GM12878 (cell line): ENCODE measurements at regions not wholly inside any gene's neighbourhood (a gene's known extent, or its start where the extent isn't known, plus 50 kb on each side); places are given as distances from the start of the nearest gene placed in this dataset.

Experiments used
- ATAC-seq: fragments of 200-7000 bp; cut with Tn5 transposase; 3 replicates; pipeline ENCODE4 v1.9.1; 2020; ENCODE audit warnings: mild to moderate bottlenecking, moderate library complexity
- BruUV-seq: library from RNA; stranded (reverse); fragments of 400-500 nt; replicated peaks from 2 replicates; lab custom pipeline; 2021; lab: Mats Ljungman, UMichigan
- CTCF ChIA-PET: fragments of 300-600 bp; sonication (Branson Sonifier 250); formaldehyde crosslinking; extraction: SDS; loops from one replicate; lab custom pipeline; 2021; ENCODE audit warnings: inconsistent platforms; lab: Yijun Ruan, JAX
- POLR2A ChIA-PET: fragments of 350-600 bp; formaldehyde crosslinking; extraction: SDS; loops from one replicate; lab custom pipeline; 2021; ENCODE audit warnings: inconsistent platforms; lab: Charles Lee
- RAD21 ChIA-PET: fragments of 300-600 bp; sonication (Branson Sonifier 250); formaldehyde crosslinking; loops from one replicate; lab custom pipeline; 2023; ENCODE audit warnings: antibody characterized with exemption; ENCODE audit not compliant: unreplicated experiment; lab: Charles Lee
- SMC1A ChIA-PET: fragments of 300-600 bp; sonication (Branson Sonifier 250); formaldehyde crosslinking; loops from one replicate; lab custom pipeline; 2023; ENCODE audit not compliant: unreplicated experiment, uncharacterized antibody; lab: Charles Lee
- DNase-seq: peaks from one replicate; pipeline ENCODE4 v3.0.0-alpha.2; 2011; ENCODE audit warnings: low read depth, low spot score
- FAIRE-seq: peaks from 3 replicates; lab custom pipeline; 2011; peaks lifted over from hg19 to GRCh38; lab: Jason Lieb, UNC
- H2AFZ ChIP-seq: 2 replicates; pipeline ENCODE4 v1.6.0; 2011; ENCODE audit warnings: low read depth, low read length, control low read depth; ENCODE audit not compliant: control insufficient read depth
- H3K27ac ChIP-seq: 2 replicates; pipeline ENCODE4 v1.5.1; 2011; ENCODE audit warnings: control low read depth; ENCODE audit not compliant: control insufficient read depth, insufficient read depth
- H3K27me3 ChIP-seq, 2 experiments: replicated peaks in 1 of 2; 2 replicates each; pipeline versions ENCODE4 v1.6.0 to v1.6.1; 2011; ENCODE audit warnings: low read length in 1 of 2; ENCODE audit not compliant: control insufficient read depth in 2 of 2, insufficient read depth in 2 of 2
- H3K36me3 ChIP-seq, 2 experiments: 2 replicates each; pipeline ENCODE4 v1.5.1; 2011; ENCODE audit warnings: low read length in 1 of 2; ENCODE audit not compliant: control insufficient read depth in 2 of 2, insufficient read depth in 2 of 2
- H3K4me1 ChIP-seq: 2 replicates; pipeline ENCODE4 v1.6.1; 2011; ENCODE audit warnings: mild to moderate bottlenecking, low read length, moderate library complexity, mixed read lengths; ENCODE audit not compliant: control insufficient read depth, insufficient read depth
- H3K4me2 ChIP-seq: 2 replicates; pipeline ENCODE4 v1.6.0; 2011; ENCODE audit warnings: control low read depth; ENCODE audit not compliant: control insufficient read depth, insufficient read depth
- H3K4me3 ChIP-seq: fragments of 200-600 bp; sonication (generic); 2 replicates; pipeline ENCODE4 v1.5.1; 2016
- H3K79me2 ChIP-seq: 2 replicates; pipeline ENCODE4 v1.6.0; 2011; ENCODE audit warnings: low read length; ENCODE audit not compliant: control insufficient read depth, insufficient read depth
- H3K9ac ChIP-seq: 2 replicates; pipeline ENCODE4 v1.8.0; 2011; ENCODE audit warnings: low read length, control low read depth, mixed read lengths; ENCODE audit not compliant: control insufficient read depth, insufficient read depth
- H3K9me3 ChIP-seq: replicated peaks from 3 replicates; pipeline ENCODE4 v1.5.1; 2011; ENCODE audit warnings: mild to moderate bottlenecking, low read length; ENCODE audit not compliant: control insufficient read depth, insufficient read depth
- H4K20me1 ChIP-seq: 2 replicates; pipeline ENCODE4 v1.6.0; 2011; ENCODE audit not compliant: control insufficient read depth, insufficient read depth
- CHD1 ChIP-seq: IDR thresholded peaks from 2 replicates; pipeline ENCODE4 v1.6.1; 2012; ENCODE audit warnings: low read depth, low read length, improper control_type of control experiment
- CHD4 ChIP-seq: fragments of 200-600 bp; sonication (generic); IDR thresholded peaks from 2 replicates; pipeline ENCODE4 v1.6.1; 2016; ENCODE audit warnings: mild to moderate bottlenecking
- CTCF ChIP-seq, 3 experiments: IDR thresholded peaks in 2 of 3; conservative IDR thresholded peaks in 1 of 3; 2 replicates each; pipeline ENCODE4 v1.5.1; 2011; ENCODE audit warnings: low read depth in 3 of 3, low read length in 3 of 3, mild to moderate bottlenecking in 3 of 3, control low read depth in 2 of 3, moderate library complexity in 2 of 3, inconsistent platforms in 1 of 3, mixed read lengths in 1 of 3; ENCODE audit not compliant: control insufficient read depth in 2 of 3, insufficient read depth in 1 of 3; ENCODE audit errors: extremely low read depth in 1 of 3
- DPF2 ChIP-seq: fragments of 450-650 bp; IDR thresholded peaks from 2 replicates; pipeline ENCODE4 v1.6.1; 2017; ENCODE audit warnings: mild to moderate bottlenecking
- EP300 ChIP-seq, 2 experiments: fragments of 150-350 bp in 1 of 2; IDR thresholded peaks; 2 replicates each; pipeline ENCODE4 v1.6.1; 2011 to 2012; ENCODE audit warnings: low read depth in 2 of 2, low read length in 2 of 2, borderline replicate concordance in 1 of 2, improper control_type of control experiment in 1 of 2, inconsistent platforms in 1 of 2; ENCODE audit not compliant: control insufficient read depth in 1 of 2
- NRF1 ChIP-seq: conservative IDR thresholded peaks from 2 replicates; pipeline ENCODE4 v1.6.1; 2011; ENCODE audit warnings: mild to moderate bottlenecking, low read depth, low read length, improper control_type of control experiment
- POLR2A ChIP-seq: IDR thresholded peaks from 2 replicates; pipeline ENCODE4 v1.6.1; 2011; ENCODE audit warnings: low read depth, mild to moderate bottlenecking, low read length
- RAD51 ChIP-seq: fragments of 450-650 bp; IDR thresholded peaks from 2 replicates; pipeline ENCODE4 v1.6.1; 2016; ENCODE audit warnings: moderate library complexity, mild to moderate bottlenecking, inconsistent platforms
- STAT1 ChIP-seq: fragments of 450-650 bp; conservative IDR thresholded peaks from 2 replicates; pipeline ENCODE4 v1.6.1; 2014; ENCODE audit warnings: antibody characterized with exemption, mild to moderate bottlenecking
- TCF3 ChIP-seq: IDR thresholded peaks from 2 replicates; pipeline ENCODE4 v1.6.1; 2012; ENCODE audit warnings: low read depth, mild to moderate bottlenecking, low read length, borderline replicate concordance; ENCODE audit not compliant: insufficient read depth
- TCF7 ChIP-seq: IDR thresholded peaks from 2 replicates; pipeline ENCODE4 v1.6.1; 2014; ENCODE audit warnings: antibody characterized with exemption, borderline replicate concordance
- ZBTB4 ChIP-seq: fragments of 450-650 bp; formaldehyde crosslinking; IDR thresholded peaks from 2 replicates; pipeline ENCODE4 v1.4.0; 2022; ENCODE audit warnings: mild to moderate bottlenecking, moderate library complexity
- ZNF24 ChIP-seq: fragments of 450-650 bp; IDR thresholded peaks from 2 replicates; pipeline ENCODE4 v1.6.1; 2017; ENCODE audit warnings: antibody characterized with exemption, mild to moderate bottlenecking
- ZNF274 ChIP-seq: IDR thresholded peaks from one replicate; pipeline ENCODE4 v1.8.0; 2011; ENCODE audit not compliant: insufficient read length, insufficient read depth
- in situ Hi-C: fragments of 300-500 bp; cut with MboI; formaldehyde crosslinking; loops from 9 replicates; pipeline ENCODE4 v1.14.3; 2018; ENCODE audit warnings: mixed read lengths
- intact Hi-C: fragments of 100-400 bp; cut with micrococcal nuclease; formaldehyde crosslinking; loops from one replicate; pipeline ENCODE4 v1.14.2; 2022; ENCODE audit not compliant: unreplicated experiment

- DNase-seq (no peak), FAIRE-seq (no peak), ATAC-seq (no peak)
- no peaks in the 10 kb centered on the region for H3K4me1 ChIP-seq
- H3K27ac ChIP-seq, result no peak overlapping the region
- no peak overlapping the region for H3K4me2 ChIP-seq
- H3K79me2 ChIP-seq, result no peaks in the 10 kb centered on the region
- intact Hi-C loops (no loop called here), in situ Hi-C loops (no loop called here)
- H3K9me3 ChIP-seq, result no peaks in the 10 kb centered on the region
- H3K4me3 ChIP-seq, result no peak overlapping the region
- H4K20me1 ChIP-seq, result no peaks in the 10 kb centered on the region
- no peak overlapping the region for H2AFZ ChIP-seq
- ChIA-PET SMC1A (no interaction called here), CTCF (interaction anchor here (1.0 kb wide), 1 partner anchor 19 kb away, joined by 3 read pairs; no protein-coding TSS in a partner anchor), RAD21 (no interaction called here), POLR2A (no interaction called here)
- BruUV-seq, result no TSS peak
- no peaks in the 10 kb centered on the region; a peak in 1 of 4 replicates for H3K27me3 ChIP-seq
- H3K9ac ChIP-seq, result no peak overlapping the region
- no peaks in the 10 kb centered on the region for H3K36me3 ChIP-seq
- no peak for TF ChIP-seq CHD4
- no peak for TF ChIP-seq ZNF274
- no peak for TF ChIP-seq STAT1
- TF ChIP-seq CTCF (IDR thresholded peaks at IDR 0.05 in 2 of 3, conservative IDR thresholded peaks at IDR 0.05 in 1 of 3; ENCODE audit: control insufficient read depth in 2 of 3, extremely low read depth in 1 of 3, insufficient read depth in 1 of 3, low read depth in 3 of 3, low read length in 3 of 3), result no peak
Observed at GRCh38 chr4:120622601-120623000, 299.9 kb downstream of the PRDM5 start.

- RAD21 ChIA-PET, result no interaction called here
- TF ChIP-seq POLR2A, result no peak
- TF ChIP-seq RAD51, result no peak
- no peak for TF ChIP-seq DPF2
- no peak for TF ChIP-seq CHD1
- no peak for TF ChIP-seq TCF3
- TF ChIP-seq ZBTB4, result no peak
- TF ChIP-seq NRF1, result no peak
- no peak for TF ChIP-seq EP300 (IDR thresholded peaks at IDR 0.05; ENCODE audit: borderline replicate concordance in 1 of 2, control insufficient read depth in 1 of 2, low read depth in 2 of 2, low read length in 2 of 2)
- TF ChIP-seq ZNF24, result no peak
- TF ChIP-seq TCF7, result no peak
Observed at GRCh38 chr4:120617171-120617570, 305.4 kb downstream of the PRDM5 start.

More at GRCh38 chr4:120617171-120617570, 305.4 kb downstream of the PRDM5 start:
- no peaks in the 10 kb centered on the region for H3K4me1 ChIP-seq
- ATAC-seq (no peak), FAIRE-seq (no peak), DNase-seq (no peak)
- no peak overlapping the region for H3K4me3 ChIP-seq
- no peaks in the 10 kb centered on the region for H4K20me1 ChIP-seq
- H3K9me3 ChIP-seq, result no peaks in the 10 kb centered on the region
- H2AFZ ChIP-seq, result no peak overlapping the region
- ChIA-PET POLR2A (no interaction called here), CTCF (no interaction called here), SMC1A (interaction anchor here (0.9 to 1.3 kb wide), 2 partner anchors 79 to 325 kb away, joined by 3 read pairs; no protein-coding TSS in a partner anchor)
- H3K27me3 ChIP-seq, result no peaks in the 10 kb centered on the region; a peak in 1 of 4 replicates
- H3K4me2 ChIP-seq, result no peak overlapping the region
- no peak overlapping the region for H3K27ac ChIP-seq
- in situ Hi-C loops (no loop called here), intact Hi-C loops (no loop called here)
- BruUV-seq, result no TSS peak
- H3K9ac ChIP-seq, result no peak overlapping the region
- no peaks in the 10 kb centered on the region for H3K36me3 ChIP-seq
- H3K79me2 ChIP-seq, result no peaks in the 10 kb centered on the region
